ENCODE measurements at regions not wholly inside any gene's neighbourhood (a gene's known extent, or its start where the extent isn't known, plus 50 kb on each side); places are given as distances from the start of the nearest gene placed in this dataset.

DNA sequence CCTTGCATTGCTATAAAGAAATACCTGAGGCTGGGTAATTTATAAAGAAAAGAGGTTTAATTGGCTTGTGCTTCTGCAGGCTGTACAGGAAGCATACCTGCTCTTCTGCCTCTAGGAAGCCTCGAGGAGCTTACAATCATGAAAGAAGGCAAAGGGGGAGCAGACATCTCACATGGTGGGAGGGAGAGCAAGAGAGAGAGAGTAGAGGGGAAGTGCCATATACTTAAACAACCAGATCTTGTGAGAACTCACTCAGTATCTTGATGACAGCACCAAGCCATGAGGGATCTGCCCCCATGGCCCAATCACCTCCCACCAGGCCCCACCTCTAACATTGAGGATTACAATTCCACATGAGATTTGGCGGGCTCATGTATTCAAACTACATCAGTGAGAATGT is 79.1 kb upstream of the HECW1 start:
- TF ChIP-seq CTCF (conservative IDR thresholded peaks at IDR 0.05 in 1 of 2, IDR thresholded peaks at IDR 0.05 in 1 of 2; ENCODE audit: extremely low read depth in 1 of 2, insufficient read depth in 1 of 2, low read depth in 1 of 2, low read length in 2 of 2) (no peak), EZH2 (IDR thresholded peaks at IDR 0.05; ENCODE audit: borderline replicate concordance, low read length) (no peak)

All from mammary epithelial cell (primary cell).